Caco-2 (cell line): ENCODE measurements at regions not wholly inside any gene's neighbourhood (a gene's known extent, or its start where the extent isn't known, plus 50 kb on each side); places are given as distances from the start of the nearest gene placed in this dataset.
A peak's percentile ranks its signal among the peaks of the same experiment; 100 is the strongest.

Experiments used
- BruUV-seq: library from RNA; stranded (reverse); fragments of 400-500 nt; replicated peaks from 2 replicates; lab custom pipeline; 2021; lab: Mats Ljungman, UMichigan
- CTCF ChIA-PET: fragments of 300-600 bp; sonication (Branson Sonifier 250); formaldehyde crosslinking; loops from one replicate; lab custom pipeline; 2022; ENCODE audit warnings: antibody characterized with exemption; lab: Charles Lee
- POLR2A ChIA-PET: fragments of 300-600 bp; sonication (Branson Sonifier 250); formaldehyde crosslinking; loops from one replicate; lab custom pipeline; 2022; ENCODE audit warnings: antibody characterized with exemption; lab: Charles Lee
- DNase-seq, 2 experiments: peaks; one replicate each; pipeline versions ENCODE4 v3.0.0 to v3.0.0-alpha.2; 2020 to 2022
- H3K27me3 ChIP-seq: replicated peaks from 2 replicates; pipeline ENCODE4 v1.6.0; 2011; ENCODE audit warnings: low read length; ENCODE audit not compliant: control insufficient read depth, insufficient read depth
- H3K36me3 ChIP-seq: 2 replicates; pipeline ENCODE4 v1.5.1; 2011; ENCODE audit warnings: low read length; ENCODE audit not compliant: control insufficient read depth, insufficient read depth
- H3K4me1 ChIP-seq: fragments of 250-450 bp; sonication (Bioruptor Pico); 2 replicates; pipeline ENCODE4 v1.5.1; 2020; ENCODE audit warnings: mild to moderate bottlenecking
- H3K4me3 ChIP-seq: 2 replicates; pipeline ENCODE4 v1.5.1; 2011; ENCODE audit warnings: low read depth, mild to moderate bottlenecking, control low read depth, low read length
- H3K9me3 ChIP-seq: fragments of 250-450 bp; sonication (Bioruptor Pico); 2 replicates; pipeline ENCODE4 v1.5.1; 2020; ENCODE audit warnings: mild to moderate bottlenecking, moderate library complexity
- H3K27ac Mint-ChIP-seq: one replicate; pipeline ENCODE4 v1.8.0; 2022; ENCODE audit warnings: mixed read lengths; ENCODE audit not compliant: unreplicated experiment
- H3K27me3 Mint-ChIP-seq: one replicate; pipeline ENCODE4 v1.8.0; 2022; ENCODE audit warnings: mixed read lengths; ENCODE audit not compliant: insufficient read depth, unreplicated experiment
- H3K36me3 Mint-ChIP-seq: one replicate; pipeline ENCODE4 v1.8.0; 2022; ENCODE audit warnings: mild to moderate bottlenecking, mixed read lengths; ENCODE audit not compliant: insufficient read depth, unreplicated experiment
- H3K4me1 Mint-ChIP-seq: one replicate; pipeline ENCODE4 v1.8.0; 2022; ENCODE audit warnings: low read depth, mixed read lengths; ENCODE audit not compliant: unreplicated experiment
- H3K4me3 Mint-ChIP-seq: one replicate; pipeline ENCODE4 v1.8.0; 2022; ENCODE audit warnings: mild to moderate bottlenecking, moderate library complexity, mixed read lengths; ENCODE audit not compliant: unreplicated experiment
- H3K9me3 Mint-ChIP-seq: one replicate; pipeline ENCODE4 v1.8.0; 2022; ENCODE audit warnings: mixed read lengths; ENCODE audit not compliant: unreplicated experiment
- CTCF ChIP-seq, 2 experiments: fragments of 200-600 bp in 1 of 2; IDR thresholded peaks; 1 replicate in 1 of 2; 2 replicates in 1 of 2; pipeline versions ENCODE4 v1.5.1 to v1.8.0; 2011 to 2022; ENCODE audit warnings: antibody characterized with exemption in 1 of 2, control low read depth in 1 of 2, inconsistent platforms in 1 of 2, low read depth in 1 of 2, low read length in 1 of 2, mild to moderate bottlenecking in 1 of 2, moderate library complexity in 1 of 2; ENCODE audit not compliant: insufficient read depth in 1 of 2, severe bottlenecking in 1 of 2, unreplicated experiment in 1 of 2
- intact Hi-C: fragments of 100-400 bp; cut with micrococcal nuclease; formaldehyde crosslinking; loops from one replicate; pipeline ENCODE4 v1.10.0; 2022; ENCODE audit not compliant: unreplicated experiment

GRCh38 chr5:105506692-105507277 lies 1944.2 kb upstream of the NUDT12 start:
- peak in 1 of 2 experiments; percentile 37 for DNase-seq
- no TSS peak for BruUV-seq
- H3K4me3 ChIP-seq, result no peak overlapping the region
- TF ChIP-seq CTCF (IDR thresholded peaks at IDR 0.05; ENCODE audit: insufficient read depth in 1 of 2, low read depth in 1 of 2, low read length in 1 of 2, severe bottlenecking in 1 of 2, unreplicated experiment in 1 of 2), result peak; percentile 44 to 73
- no peaks in the 10 kb centered on the region for H3K9me3 ChIP-seq
- H3K4me1 Mint-ChIP-seq, result no peaks in the 10 kb centered on the region
- ChIA-PET CTCF (interaction anchor here (1.0 kb wide), 1 partner anchor 187 kb away, joined by 4 read pairs; no protein-coding TSS in a partner anchor), POLR2A (no interaction called here)
- H3K4me1 ChIP-seq, result no peaks in the 10 kb centered on the region
- intact Hi-C loops, result loop anchor here (1.0 kb wide), 1 partner anchor 183 kb away; no protein-coding TSS in a partner anchor
- no peaks in the 10 kb centered on the region for H3K36me3 Mint-ChIP-seq
- no peaks in the 10 kb centered on the region for H3K9me3 Mint-ChIP-seq
- no peak overlapping the region for H3K4me3 Mint-ChIP-seq
- no peaks in the 10 kb centered on the region for H3K27me3 ChIP-seq
- no peak overlapping the region for H3K27ac Mint-ChIP-seq
- no peaks in the 10 kb centered on the region for H3K36me3 ChIP-seq
- no peaks in the 10 kb centered on the region for H3K27me3 Mint-ChIP-seq

- no peak for DNase-seq
- H3K4me1 Mint-ChIP-seq, result no peaks in the 10 kb centered on the region
- no peak overlapping the region for H3K27ac Mint-ChIP-seq
- no TSS peak for BruUV-seq
- H3K9me3 Mint-ChIP-seq, result no peaks in the 10 kb centered on the region
- Histone ChIP-seq H3K36me3 (no peaks in the 10 kb centered on the region), H3K27me3 (no peaks in the 10 kb centered on the region), H3K4me1 (no peaks in the 10 kb centered on the region), H3K9me3 (no peaks in the 10 kb centered on the region), H3K4me3 (no peak overlapping the region)
- no peak overlapping the region for H3K4me3 Mint-ChIP-seq
- no peaks in the 10 kb centered on the region for H3K36me3 Mint-ChIP-seq
- H3K27me3 Mint-ChIP-seq, result no peaks in the 10 kb centered on the region
- ChIA-PET POLR2A (no interaction called here), CTCF (interaction anchor here (0.7 kb wide), 1 partner anchor 42 kb away, joined by 3 read pairs; no protein-coding TSS in a partner anchor)
- intact Hi-C loops, result no loop called here
- TF ChIP-seq CTCF (IDR thresholded peaks at IDR 0.05; ENCODE audit: insufficient read depth in 1 of 2, low read depth in 1 of 2, low read length in 1 of 2, severe bottlenecking in 1 of 2, unreplicated experiment in 1 of 2), result no peak
Measured at GRCh38 chr5:105503950-105504349, 1941.4 kb upstream of the NUDT12 start.

DNA sequence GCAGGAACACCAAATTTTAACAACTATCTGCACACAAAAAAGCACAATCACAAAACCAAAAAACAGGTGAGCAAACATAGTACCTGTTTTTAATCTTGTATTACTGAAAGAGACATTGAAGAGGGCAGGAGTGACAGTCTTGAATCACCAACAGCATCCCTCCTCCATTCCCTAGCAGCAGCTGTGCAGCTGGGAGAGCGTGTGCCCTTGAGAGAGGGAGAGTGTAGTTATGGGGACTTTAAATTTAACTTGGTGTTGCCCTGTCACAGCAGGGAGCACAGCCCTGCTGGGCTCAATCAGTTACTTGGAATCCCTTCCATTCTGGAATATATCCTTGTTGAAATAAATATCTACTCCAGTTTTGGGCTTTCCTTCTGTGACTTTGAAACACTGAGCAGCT lies 1938.7 kb upstream of the NUDT12 start:
- Histone ChIP-seq H3K4me1 (no peaks in the 10 kb centered on the region), H3K36me3 (no peaks in the 10 kb centered on the region), H3K4me3 (no peak overlapping the region), H3K27me3 (no peaks in the 10 kb centered on the region), H3K9me3 (no peaks in the 10 kb centered on the region)
- Mint-ChIP-seq H3K4me1 (no peaks in the 10 kb centered on the region), H3K27ac (no peak overlapping the region), H3K36me3 (no peaks in the 10 kb centered on the region), H3K4me3 (no peak overlapping the region), H3K27me3 (peaks cover 2% of the 10 kb centered on the region), H3K9me3 (no peaks in the 10 kb centered on the region)
- no peak for DNase-seq
- intact Hi-C loops, result no loop called here
- ChIA-PET CTCF (no interaction called here), POLR2A (no interaction called here)
- no TSS peak for BruUV-seq
- no peak for TF ChIP-seq CTCF (IDR thresholded peaks at IDR 0.05; ENCODE audit: insufficient read depth in 1 of 2, low read depth in 1 of 2, low read length in 1 of 2, severe bottlenecking in 1 of 2, unreplicated experiment in 1 of 2)
